ENCODE measurements at regions not wholly inside any gene's neighbourhood (a gene's known extent, or its start where the extent isn't known, plus 50 kb on each side); places are given as distances from the start of the nearest gene placed in this dataset.

GRCh38 chr1:234778221-234779159 is 168.5 kb upstream of the IRF2BP2 start (continued):
- TF ChIP-seq FOXO4 (CRISPR knock-in tag; IDR thresholded peaks at IDR 0.05) (no peak), SNAPC5 (CRISPR knock-in tag; IDR thresholded peaks at IDR 0.05) (0 out of 2 replicates have a peak, but pooled peaks have one; percentile 16), ZNF232 (CRISPR knock-in tag; IDR thresholded peaks at IDR 0.05) (no peak), BRF2 (IDR thresholded peaks at IDR 0.05; ENCODE audit: borderline replicate concordance, insufficient read depth, insufficient read length) (no peak), ETS2 (tag; IDR thresholded peaks at IDR 0.05; ENCODE audit: borderline replicate concordance, poor library complexity, severe bottlenecking) (no peak), TFAP4 (CRISPR knock-in tag; IDR thresholded peaks at IDR 0.05; ENCODE audit: borderline replicate concordance) (no peak), SMC3 (conservative IDR thresholded peaks at IDR 0.05; ENCODE audit: insufficient read depth, low read depth, low read length) (no peak), BRD9 (IDR thresholded peaks at IDR 0.05; ENCODE audit: low read depth, partially characterized antibody) (no peak), RBM22 (IDR thresholded peaks at IDR 0.05; ENCODE audit: low read depth, low read length, poor library complexity, severe bottlenecking) (no peak), NFE2 (IDR thresholded peaks at IDR 0.05; ENCODE audit: low read depth) (no peak), SMARCC2 (IDR thresholded peaks at IDR 0.05; ENCODE audit: low read depth) (no peak), STAT5B (CRISPR knock-in tag; IDR thresholded peaks at IDR 0.05) (no peak), ETV6 (IDR thresholded peaks at IDR 0.05; ENCODE audit: borderline replicate concordance in 1 of 2, low read depth in 2 of 2, low read length in 1 of 2) (0 out of 4 replicates have a peak, but pooled peaks of 1 of the 2 experiments have one; percentile 42), ETV6 (CRISPR knock-in tag; IDR thresholded peaks at IDR 0.05; ENCODE audit: borderline replicate concordance) (no peak), ZBTB26 (CRISPR knock-in tag; IDR thresholded peaks at IDR 0.05) (0 out of 2 replicates have a peak, but pooled peaks have one; percentile 34), SP1 (CRISPR knock-in tag; IDR thresholded peaks at IDR 0.05) (no peak), PPARD (CRISPR knock-in tag; IDR thresholded peaks at IDR 0.05) (no peak), GTF2E2 (tag; IDR thresholded peaks at IDR 0.05) (no peak), RB1 (IDR thresholded peaks at IDR 0.05; ENCODE audit: low read depth) (0 out of 2 replicates have a peak, but pooled peaks have one; percentile 18), CBFA2T3 (IDR thresholded peaks at IDR 0.05) (no peak), CC2D1A (IDR thresholded peaks at IDR 0.05) (no peak), ZNF589 (CRISPR knock-in tag; IDR thresholded peaks at IDR 0.05; ENCODE audit: low read depth) (0 out of 2 replicates have a peak, but pooled peaks have one; percentile 73), SPI1 (IDR thresholded peaks at IDR 0.05; ENCODE audit: borderline replicate concordance, low read depth, low read length) (peak; percentile 49; the same call in 1 of the 2 replicates), HDAC6 (IDR thresholded peaks at IDR 0.05; ENCODE audit: low read depth, low read length) (no peak)

Data from K562 (cell line).